Erythroblast (primary cell): ENCODE measurements at regions not wholly inside any gene's neighbourhood (a gene's known extent, or its start where the extent isn't known, plus 50 kb on each side); places are given as distances from the start of the nearest gene placed in this dataset.

Experiments used
- GATA1 ChIP-seq: IDR thresholded peaks from 2 replicates; pipeline ENCODE4 v1.6.1; 2011; ENCODE audit warnings: low read depth, mild to moderate bottlenecking, control low read depth, low read length, moderate library complexity
- POLR2A ChIP-seq: IDR thresholded peaks from 2 replicates; pipeline ENCODE4 v1.6.1; 2011; ENCODE audit warnings: mild to moderate bottlenecking, low read length

- no peak for TF ChIP-seq POLR2A
- no peak for TF ChIP-seq GATA1
Observed at GRCh38 chr21:16145479-16145878, 415.7 kb downstream of the USP25 start.
